ENCODE measurements at regions not wholly inside any gene's neighbourhood (a gene's known extent, or its start where the extent isn't known, plus 50 kb on each side); places are given as distances from the start of the nearest gene placed in this dataset.

DNA sequence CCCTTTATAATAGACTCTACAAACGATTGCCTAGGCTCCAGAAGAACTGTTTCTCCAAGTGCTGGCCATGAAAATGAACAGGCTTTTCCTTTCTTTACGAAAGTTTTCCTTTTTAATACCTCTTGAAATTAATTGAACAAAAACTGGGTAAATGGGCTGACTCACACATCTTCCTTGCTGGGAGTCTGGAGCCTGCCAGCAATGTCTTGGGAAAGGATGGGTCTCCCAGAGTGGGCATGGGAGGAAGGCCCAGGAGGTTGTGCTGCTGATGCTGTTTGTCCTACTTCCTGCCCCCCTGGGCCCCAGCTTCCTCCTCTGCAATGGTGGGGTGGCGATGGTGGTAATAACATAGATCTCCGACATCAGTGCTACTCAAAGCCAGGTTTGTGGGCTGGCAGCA is 174.1 kb downstream of the RPS24 start:
- Histone ChIP-seq H3K27ac (ENCODE audit: low read depth in 1 of 2, low read length in 1 of 2) (no peak overlapping the region), H3K4me3 (no peak overlapping the region), H3K9ac (ENCODE audit: insufficient read depth in 1 of 2, low read length in 2 of 2) (no peak overlapping the region), H3K27me3 (ENCODE audit: control insufficient read depth in 3 of 3, insufficient read depth in 3 of 3, low read length in 2 of 3) (no peaks in the 10 kb centered on the region), H3K4me1 (ENCODE audit: control insufficient read depth in 5 of 5, insufficient read depth in 5 of 5, low read length in 5 of 5) (peaks cover 0 to 24% (median 9%) of the 10 kb centered on the region in 5 donors), H3K9me3 (ENCODE audit: control insufficient read depth in 4 of 4, insufficient read depth in 3 of 4, low read length in 3 of 4) (no peaks in the 10 kb centered on the region), H3K36me3 (ENCODE audit: control insufficient read depth in 4 of 4, insufficient read depth in 4 of 4, low read length in 4 of 4) (no peaks in the 10 kb centered on the region)
- no peak for TF ChIP-seq CTCF (IDR thresholded peaks at IDR 0.05; ENCODE audit: control extremely low read depth, extremely low read depth)
- 55 to 81% methylated on average over 4 of the region's 4 CpGs for WGBS, 2 donors
- DNase-seq: no peak
- ATAC-seq (ENCODE audit: insufficient read depth, low FRiP score): no peak

DNA sequence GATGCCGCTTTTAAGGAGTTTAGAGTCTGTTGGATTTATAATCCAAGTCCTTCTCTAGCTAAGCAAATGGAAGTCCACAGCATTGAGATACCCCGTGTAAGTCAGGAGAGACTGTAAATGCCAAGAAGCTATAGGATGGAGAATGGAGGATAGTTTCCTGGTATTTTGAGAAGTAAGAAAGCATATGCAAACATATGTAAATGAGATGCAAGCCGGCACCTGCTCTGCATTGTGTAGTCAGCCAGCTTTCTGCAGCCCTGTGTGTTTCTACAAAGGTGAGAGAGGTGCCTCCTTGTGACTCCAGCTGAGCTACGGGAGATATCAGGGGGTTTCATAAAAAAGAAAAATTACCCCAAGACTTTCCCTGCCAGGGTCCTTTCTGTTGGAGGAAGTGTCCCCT is 176.3 kb downstream of the RPS24 start:
- 93 to 94% methylated on average over 4 of the region's 4 CpGs for WGBS, 2 donors
- TF ChIP-seq CTCF (IDR thresholded peaks at IDR 0.05; ENCODE audit: control extremely low read depth, extremely low read depth): no peak
- H3K27ac ChIP-seq (ENCODE audit: low read depth in 1 of 2, low read length in 1 of 2): no peak overlapping the region
- ATAC-seq (ENCODE audit: insufficient read depth, low FRiP score) (no peak), DNase-seq (no peak)
- no peaks in the 10 kb centered on the region for H3K9me3 ChIP-seq (ENCODE audit: control insufficient read depth in 4 of 4, insufficient read depth in 3 of 4, low read length in 3 of 4)
- no peaks in the 10 kb centered on the region for H3K27me3 ChIP-seq (ENCODE audit: control insufficient read depth in 3 of 3, insufficient read depth in 3 of 3, low read length in 2 of 3)
- H3K9ac ChIP-seq (ENCODE audit: insufficient read depth in 1 of 2, low read length in 2 of 2): no peak overlapping the region
- H3K4me3 ChIP-seq: no peak overlapping the region
- no peaks in the 10 kb centered on the region for H3K36me3 ChIP-seq (ENCODE audit: control insufficient read depth in 4 of 4, insufficient read depth in 4 of 4, low read length in 4 of 4)
- peaks cover 0 to 14% (median 9%) of the 10 kb centered on the region in 5 donors for H3K4me1 ChIP-seq (ENCODE audit: control insufficient read depth in 5 of 5, insufficient read depth in 5 of 5, low read length in 5 of 5)

GRCh38 chr10:78210548-78210947 is 176.9 kb downstream of the RPS24 start:
- WGBS, 2 donors: 92 to 94% methylated on average over 5 of the region's 5 CpGs
- DNase-seq (no peak), ATAC-seq (ENCODE audit: insufficient read depth, low FRiP score) (no peak)
- Histone ChIP-seq H3K27ac (ENCODE audit: low read depth in 1 of 2, low read length in 1 of 2) (no peak overlapping the region), H3K36me3 (ENCODE audit: control insufficient read depth in 4 of 4, insufficient read depth in 4 of 4, low read length in 4 of 4) (no peaks in the 10 kb centered on the region), H3K9ac (ENCODE audit: insufficient read depth in 1 of 2, low read length in 2 of 2) (no peak overlapping the region), H3K4me3 (no peak overlapping the region), H3K9me3 (ENCODE audit: control insufficient read depth in 4 of 4, insufficient read depth in 3 of 4, low read length in 3 of 4) (no peaks in the 10 kb centered on the region), H3K27me3 (ENCODE audit: control insufficient read depth in 3 of 3, insufficient read depth in 3 of 3, low read length in 2 of 3) (no peaks in the 10 kb centered on the region), H3K4me1 (ENCODE audit: control insufficient read depth in 5 of 5, insufficient read depth in 5 of 5, low read length in 5 of 5) (peaks cover 0 to 19% (median 9%) of the 10 kb centered on the region in 5 donors)
- TF ChIP-seq CTCF (IDR thresholded peaks at IDR 0.05; ENCODE audit: control extremely low read depth, extremely low read depth): no peak

DNA sequence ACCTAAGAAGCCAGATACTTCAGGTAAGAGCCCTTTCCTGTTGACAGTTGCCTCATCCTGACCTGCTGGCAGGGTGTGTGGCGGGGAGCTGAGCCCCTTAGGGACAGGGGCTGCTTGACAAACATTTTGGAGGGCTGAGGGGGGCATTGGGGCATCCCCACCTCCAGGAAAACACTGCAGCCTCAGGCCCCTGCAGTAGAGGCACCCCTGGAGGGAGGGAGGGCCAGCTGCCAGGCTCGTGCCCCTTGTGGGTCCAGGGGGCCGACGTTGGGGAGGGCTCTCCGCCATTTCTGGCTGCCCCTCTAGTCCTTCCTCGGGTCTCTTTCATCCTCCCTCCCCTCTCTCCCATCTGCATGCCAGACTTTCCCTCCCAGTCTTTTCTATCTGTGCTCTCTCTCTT is 177.3 kb downstream of the RPS24 start:
- ATAC-seq (ENCODE audit: insufficient read depth, low FRiP score) (no peak), DNase-seq (no peak)
- TF ChIP-seq CTCF (IDR thresholded peaks at IDR 0.05; ENCODE audit: control extremely low read depth, extremely low read depth): no peak
- Histone ChIP-seq H3K4me3 (no peak overlapping the region), H3K27me3 (ENCODE audit: control insufficient read depth in 3 of 3, insufficient read depth in 3 of 3, low read length in 2 of 3) (no peaks in the 10 kb centered on the region), H3K4me1 (ENCODE audit: control insufficient read depth in 5 of 5, insufficient read depth in 5 of 5, low read length in 5 of 5) (peaks cover 0 to 23% (median 9%) of the 10 kb centered on the region in 5 donors), H3K27ac (ENCODE audit: low read depth in 1 of 2, low read length in 1 of 2) (no peak overlapping the region), H3K9me3 (ENCODE audit: control insufficient read depth in 4 of 4, insufficient read depth in 3 of 4, low read length in 3 of 4) (no peaks in the 10 kb centered on the region), H3K36me3 (ENCODE audit: control insufficient read depth in 4 of 4, insufficient read depth in 4 of 4, low read length in 4 of 4) (no peaks in the 10 kb centered on the region), H3K9ac (ENCODE audit: insufficient read depth in 1 of 2, low read length in 2 of 2) (no peak overlapping the region)
- 91 to 93% methylated on average over 6 of the region's 6 CpGs for WGBS, 2 donors

Data from lung (tissue), 11 donors.